ENCODE measurements at regions not wholly inside any gene's neighbourhood (a gene's known extent, or its start where the extent isn't known, plus 50 kb on each side); places are given as distances from the start of the nearest gene placed in this dataset.

GRCh38 chr6:164325168-164325567 is 910.6 kb downstream of the QKI start:
- no peak for TF ChIP-seq CTCF (IDR thresholded peaks at IDR 0.05; ENCODE audit: extremely low read depth, missing control alignments)

GRCh38 chr6:164322533-164322932 is 908.0 kb downstream of the QKI start:
- TF ChIP-seq CTCF (IDR thresholded peaks at IDR 0.05; ENCODE audit: extremely low read depth, missing control alignments): no peak
- no peak for DNase-seq (ENCODE audit: low spot score)

More at GRCh38 chr6:164325168-164325567, 910.6 kb downstream of the QKI start:
- DNase-seq (ENCODE audit: low spot score): no peak

GRCh38 chr6:164321297-164321696 is 906.8 kb downstream of the QKI start:
- no peak for TF ChIP-seq CTCF (IDR thresholded peaks at IDR 0.05; ENCODE audit: extremely low read depth, missing control alignments)
- no peak for DNase-seq (ENCODE audit: low spot score)

GRCh38 chr6:164315376-164315775 is 900.9 kb downstream of the QKI start:
- no peak for TF ChIP-seq CTCF (IDR thresholded peaks at IDR 0.05; ENCODE audit: extremely low read depth, missing control alignments)
- no peak for DNase-seq (ENCODE audit: low spot score)

- TF ChIP-seq CTCF (IDR thresholded peaks at IDR 0.05; ENCODE audit: extremely low read depth, missing control alignments): no peak
- DNase-seq (ENCODE audit: low spot score): no peak
Observed at GRCh38 chr6:164308339-164308738, 893.8 kb downstream of the QKI start.

- DNase-seq (ENCODE audit: low spot score): no peak
- no peak for TF ChIP-seq CTCF (IDR thresholded peaks at IDR 0.05; ENCODE audit: extremely low read depth, missing control alignments)
Observed at GRCh38 chr6:164303102-164303964, 888.8 kb downstream of the QKI start.

- TF ChIP-seq CTCF (IDR thresholded peaks at IDR 0.05; ENCODE audit: extremely low read depth, missing control alignments): no peak
Observed at GRCh38 chr6:164296411-164296810, 881.9 kb downstream of the QKI start.

More at GRCh38 chr6:164296411-164296810, 881.9 kb downstream of the QKI start:
- no peak for DNase-seq (ENCODE audit: low spot score)

Data from GM20000 (cell line).